Endothelial cell of umbilical vein (primary cell): ENCODE measurements at regions not wholly inside any gene's neighbourhood (a gene's known extent, or its start where the extent isn't known, plus 50 kb on each side); places are given as distances from the start of the nearest gene placed in this dataset.
A peak's percentile ranks its signal among the peaks of the same experiment; 100 is the strongest.

ENCODE experiments used
- BruUV-seq: library from RNA; stranded (reverse); fragments of 400-500 nt; replicated peaks from 2 replicates; lab custom pipeline; 2021; lab: Mats Ljungman, UMichigan
- CTCF ChIA-PET: fragments of 300-600, 350-600 bp; sonication (Branson Sonifier 250); formaldehyde crosslinking; loops from one replicate; lab custom pipeline; 2021; ENCODE audit warnings: antibody characterized with exemption, inconsistent platforms; lab: Charles Lee
- POLR2A ChIA-PET: fragments of 300-600, 350-600 bp; sonication (Branson Sonifier 250); formaldehyde crosslinking; loops from one replicate; lab custom pipeline; 2021; ENCODE audit warnings: antibody characterized with exemption, inconsistent platforms; lab: Charles Lee
- DNase-seq: peaks from one replicate; pipeline ENCODE4 v3.0.0-alpha.2; 2011; ENCODE audit warnings: low read depth, low spot score
- FAIRE-seq: peaks from 2 replicates; lab custom pipeline; 2011; peaks lifted over from hg19 to GRCh38; lab: Jason Lieb, UNC
- H2AFZ ChIP-seq: 2 replicates; pipeline ENCODE4 v1.6.0; 2012; ENCODE audit warnings: low read depth, low read length, control low read depth, inconsistent platforms
- H3K27ac ChIP-seq: 2 replicates; pipeline ENCODE4 v1.5.1; 2011; ENCODE audit warnings: low read depth, mild to moderate bottlenecking, control low read depth, low read length, moderate library complexity; ENCODE audit not compliant: insufficient read depth
- H3K27me3 ChIP-seq, 2 experiments: 2 replicates each; pipeline versions ENCODE4 v1.6.0 to v1.6.1; 2011; ENCODE audit warnings: low read length in 2 of 2, mixed read lengths in 1 of 2; ENCODE audit not compliant: control insufficient read depth in 2 of 2, insufficient read depth in 2 of 2
- H3K36me3 ChIP-seq, 2 experiments: 2 replicates in 1 of 2; 3 replicates in 1 of 2; pipeline ENCODE4 v1.5.1; 2011; ENCODE audit warnings: low read length in 2 of 2, mild to moderate bottlenecking in 1 of 2, moderate library complexity in 1 of 2; ENCODE audit not compliant: control insufficient read depth in 2 of 2, insufficient read depth in 2 of 2; ENCODE audit errors: extremely low read depth in 1 of 2
- H3K4me1 ChIP-seq: 3 replicates; pipeline ENCODE4 v1.5.1; 2011; ENCODE audit warnings: mild to moderate bottlenecking, low read length; ENCODE audit not compliant: control insufficient read depth, insufficient read depth; ENCODE audit errors: extremely low read depth
- H3K4me2 ChIP-seq: 2 replicates; pipeline ENCODE4 v1.6.1; 2011; ENCODE audit warnings: low read length, control low read depth, mixed read lengths; ENCODE audit not compliant: insufficient read depth
- H3K4me3 ChIP-seq, 3 experiments: fragments of 200-600 bp in 1 of 3; sonication (generic), shearing (Covaris generic) in 1 of 3; replicated peaks in 1 of 3; 2 replicates each; pipeline ENCODE4 v1.5.1; 2011 to 2016; ENCODE audit warnings: control low read depth in 3 of 3, low read length in 3 of 3, mild to moderate bottlenecking in 2 of 3, inconsistent platforms in 1 of 3, low read depth in 1 of 3, moderate library complexity in 1 of 3; ENCODE audit not compliant: insufficient read depth in 1 of 3
- H3K79me2 ChIP-seq: 2 replicates; pipeline ENCODE4 v1.6.0; 2012; ENCODE audit warnings: low read length, inconsistent platforms; ENCODE audit not compliant: control insufficient read depth, insufficient read depth
- H3K9ac ChIP-seq: replicated peaks from 2 replicates; pipeline ENCODE3; 2011; ENCODE audit warnings: low read length, control low read depth; ENCODE audit not compliant: insufficient read depth; ENCODE audit errors: extremely low read depth
- H3K9me1 ChIP-seq: replicated peaks from 3 replicates; pipeline ENCODE4 v1.6.0; 2011; ENCODE audit warnings: mild to moderate bottlenecking, low read length; ENCODE audit not compliant: control insufficient read depth, insufficient read depth; ENCODE audit errors: extremely low read depth
- H3K9me3 ChIP-seq: replicated peaks from 2 replicates; pipeline ENCODE4 v1.5.1; 2012; ENCODE audit warnings: low read length, inconsistent platforms; ENCODE audit not compliant: control insufficient read depth, insufficient read depth
- H4K20me1 ChIP-seq: replicated peaks from 2 replicates; pipeline ENCODE3; 2011; ENCODE audit warnings: mild to moderate bottlenecking, low read length; ENCODE audit not compliant: control insufficient read depth, insufficient read depth; ENCODE audit errors: extremely low read depth
- CTCF ChIP-seq, 2 donors: IDR thresholded peaks; 1 replicate in 1 of 2; 2 replicates in 1 of 2; pipeline ENCODE4 v1.5.1; 2011; ENCODE audit warnings: low read length in 2 of 2, mild to moderate bottlenecking in 2 of 2, moderate library complexity in 2 of 2, control low read depth in 1 of 2, inconsistent platforms in 1 of 2, low read depth in 1 of 2; ENCODE audit not compliant: insufficient read depth in 1 of 2; ENCODE audit errors: extremely low read depth in 1 of 2
- EZH2 ChIP-seq: IDR thresholded peaks from 2 replicates; pipeline ENCODE4 v1.6.1; 2012; ENCODE audit warnings: borderline replicate concordance, low read depth, mild to moderate bottlenecking, moderate library complexity, low read length, inconsistent platforms; ENCODE audit not compliant: severe bottlenecking
- FOS ChIP-seq: IDR thresholded peaks from 2 replicates; pipeline ENCODE4 v1.6.1; 2011; ENCODE audit warnings: mild to moderate bottlenecking, low read length, moderate library complexity, borderline replicate concordance; ENCODE audit not compliant: insufficient read depth
- GATA2 ChIP-seq: IDR thresholded peaks from 2 replicates; pipeline ENCODE4 v1.7.0; 2011; ENCODE audit warnings: low read depth, mild to moderate bottlenecking, moderate library complexity, mixed read lengths, low read length; ENCODE audit not compliant: insufficient read length, insufficient read depth
- JUN ChIP-seq: IDR thresholded peaks from 2 replicates; pipeline ENCODE4 v1.6.1; 2011; ENCODE audit warnings: borderline replicate concordance, low read depth; ENCODE audit not compliant: insufficient read length, insufficient read depth
- MAX ChIP-seq: IDR thresholded peaks from 2 replicates; pipeline ENCODE4 v1.6.1; 2011; ENCODE audit not compliant: insufficient read depth, insufficient read length
- MYC ChIP-seq: IDR thresholded peaks from one replicate; pipeline ENCODE4 v1.6.1; 2011; ENCODE audit warnings: mild to moderate bottlenecking, low read depth, low read length
- POLR2A ChIP-seq: IDR thresholded peaks from 2 replicates; pipeline ENCODE4 v1.6.1; 2012; ENCODE audit warnings: low read depth, mild to moderate bottlenecking, control low read depth, low read length
- POLR2AphosphoS5 ChIP-seq: IDR thresholded peaks from 2 replicates; pipeline ENCODE4 v1.6.1; 2012; ENCODE audit warnings: low read depth, mild to moderate bottlenecking, control low read depth, low read length, moderate library complexity; ENCODE audit not compliant: insufficient read depth
- dilution Hi-C: fragments of 300-500 bp; cut with MboI; formaldehyde crosslinking; loops from one replicate; pipeline ENCODE4 v1.15.0; 2019; ENCODE audit warnings: low sequenced_read_pairs; ENCODE audit not compliant: extremely low pct_ligation_motif_present
- intact Hi-C: fragments of 100-400 bp; cut with micrococcal nuclease; formaldehyde crosslinking; loops from one replicate; pipeline ENCODE4 v1.10.0; 2022

GRCh38 chr7:116316838-116317628, 106.7 kb downstream of the TES start:
- Histone ChIP-seq H3K9ac (peak overlapping the region; percentile 88), H3K9me1 (no peaks in the 10 kb centered on the region), H3K79me2 (peaks cover 89% of the 10 kb centered on the region), H2AFZ (no peak overlapping the region), H3K4me2 (peak overlapping the region; percentile 90), H4K20me1 (peaks cover 2% of the 10 kb centered on the region), H3K4me1 (peaks cover 63% of the 10 kb centered on the region), H3K9me3 (no peaks in the 10 kb centered on the region), H3K36me3 (peaks cover 0 to 10% of the 10 kb centered on the region in 2 experiments), H3K27me3 (no peaks in the 10 kb centered on the region), H3K4me3 (peak overlapping the region in 2 of 3 experiments; percentile 12 to 57), H3K27ac (peak overlapping the region; percentile 97)
- peak; percentile 99 for DNase-seq
- peak; percentile 95 for FAIRE-seq
- intact Hi-C loops, result loop anchor here (1.0 to 10.0 kb wide), 8 partner anchors 10 to 488 kb away; no protein-coding TSS in a partner anchor
- ChIA-PET POLR2A (no interaction called here), CTCF (interaction anchor here (1.3 to 1.4 kb wide), 2 partner anchors 13 to 272 kb away, joined by 3 read pairs; no protein-coding TSS in a partner anchor)
- dilution Hi-C loops, result no loop called here
- no peak for TF ChIP-seq EZH2
- peak; percentile 99 for TF ChIP-seq FOS
- TF ChIP-seq MYC, result peak; percentile 77
- TF ChIP-seq POLR2A, result peak; percentile 15
- peak; percentile 94 for TF ChIP-seq JUN
- TF ChIP-seq MAX, result no peak
- peak; percentile 88 for TF ChIP-seq GATA2
- TF ChIP-seq POLR2AphosphoS5, result peak; percentile 89
- TF ChIP-seq CTCF (IDR thresholded peaks at IDR 0.05; ENCODE audit: extremely low read depth in 1 of 2, insufficient read depth in 1 of 2, low read depth in 1 of 2, low read length in 2 of 2), result no peak
- TSS peak; percentile 68 for BruUV-seq
